ENCODE measurements at regions not wholly inside any gene's neighbourhood (a gene's known extent, or its start where the extent isn't known, plus 50 kb on each side); places are given as distances from the start of the nearest gene placed in this dataset.

GRCh38 chr14:22296088-22296487, 292.9 kb downstream of the DAD1 start:
- TF ChIP-seq EZH2 (IDR thresholded peaks at IDR 0.05; ENCODE audit: low read depth) = no peak
- TF ChIP-seq, protein P1, sequence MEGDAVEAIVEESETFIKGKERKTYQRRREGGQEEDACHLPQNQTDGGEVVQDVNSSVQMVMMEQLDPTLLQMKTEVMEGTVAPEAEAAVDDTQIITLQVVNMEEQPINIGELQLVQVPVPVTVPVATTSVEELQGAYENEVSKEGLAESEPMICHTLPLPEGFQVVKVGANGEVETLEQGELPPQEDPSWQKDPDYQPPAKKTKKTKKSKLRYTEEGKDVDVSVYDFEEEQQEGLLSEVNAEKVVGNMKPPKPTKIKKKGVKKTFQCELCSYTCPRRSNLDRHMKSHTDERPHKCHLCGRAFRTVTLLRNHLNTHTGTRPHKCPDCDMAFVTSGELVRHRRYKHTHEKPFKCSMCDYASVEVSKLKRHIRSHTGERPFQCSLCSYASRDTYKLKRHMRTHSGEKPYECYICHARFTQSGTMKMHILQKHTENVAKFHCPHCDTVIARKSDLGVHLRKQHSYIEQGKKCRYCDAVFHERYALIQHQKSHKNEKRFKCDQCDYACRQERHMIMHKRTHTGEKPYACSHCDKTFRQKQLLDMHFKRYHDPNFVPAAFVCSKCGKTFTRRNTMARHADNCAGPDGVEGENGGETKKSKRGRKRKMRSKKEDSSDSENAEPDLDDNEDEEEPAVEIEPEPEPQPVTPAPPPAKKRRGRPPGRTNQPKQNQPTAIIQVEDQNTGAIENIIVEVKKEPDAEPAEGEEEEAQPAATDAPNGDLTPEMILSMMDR (conservative IDR thresholded peaks at IDR 0.05) = no peak

All from PC-9 (cell line).